Natural killer cell treated with Interleukin-12 subunit alpha and Interleukin-12 subunit beta and Interleukin-15 and Interleukin-18, amount 100 ng/mL, for 72 hours (primary cell): ENCODE measurements at regions not wholly inside any gene's neighbourhood (a gene's known extent, or its start where the extent isn't known, plus 50 kb on each side); places are given as distances from the start of the nearest gene placed in this dataset.

Experiments
- ATAC-seq, 2 donors: fragments of 150-1000 bp; cut with Tn5 transposase in 1 of 2; sonication (Bioruptor Pico), chemical (Tn5 transposase) in 1 of 2; 2 replicates each; pipeline ENCODE4 v1.10.0; 2021
- DNase-seq: peaks from one replicate; pipeline ENCODE4 v3.0.0; 2022; ENCODE audit warnings: low spot score
- H3K27ac Mint-ChIP-seq, 2 donors: 1 replicate in 1 of 2; 2 replicates in 1 of 2; pipeline ENCODE4 v1.8.0; 2022; ENCODE audit warnings: mixed read lengths in 2 of 2, mild to moderate bottlenecking in 1 of 2, moderate library complexity in 1 of 2
- H3K27me3 Mint-ChIP-seq, 2 donors: 1 replicate in 1 of 2; 2 replicates in 1 of 2; pipeline ENCODE4 v1.8.0; 2022; ENCODE audit warnings: mixed read lengths in 2 of 2
- H3K36me3 Mint-ChIP-seq: one replicate; pipeline ENCODE4 v1.8.0; 2022; ENCODE audit warnings: mixed read lengths
- H3K4me1 Mint-ChIP-seq, 2 donors: 1 replicate in 1 of 2; 2 replicates in 1 of 2; pipeline ENCODE4 v1.8.0; 2022; ENCODE audit warnings: low read depth in 2 of 2, mixed read lengths in 2 of 2, mild to moderate bottlenecking in 1 of 2
- H3K4me3 Mint-ChIP-seq: one replicate; pipeline ENCODE4 v1.8.0; 2022; ENCODE audit warnings: mixed read lengths
- H3K9me3 Mint-ChIP-seq: 2 replicates; pipeline ENCODE4 v1.8.0; 2022; ENCODE audit warnings: mixed read lengths

DNA sequence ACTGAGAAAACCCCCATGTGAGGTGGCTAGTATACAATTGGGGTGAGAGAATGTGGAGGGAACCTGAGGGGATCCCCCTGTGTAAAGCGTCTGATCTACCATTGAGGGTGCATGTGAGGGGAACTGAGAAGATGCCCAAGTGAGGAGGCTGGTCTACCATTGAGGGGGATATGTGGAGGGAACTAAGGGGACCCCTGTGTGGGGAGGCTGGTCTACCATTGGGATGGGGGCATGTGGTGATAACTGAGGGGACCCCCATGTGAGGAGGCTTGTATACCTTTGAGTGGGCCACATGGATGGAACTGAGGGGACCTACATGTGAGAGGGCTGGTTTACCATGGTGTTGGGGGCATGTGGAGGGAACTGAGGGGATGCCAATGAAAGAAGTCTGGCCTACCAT is 160.8 kb downstream of the FBLN2 start:
- DNase-seq (no peak), ATAC-seq (no peak)
- Mint-ChIP-seq H3K4me1 (no peaks in the 10 kb centered on the region), H3K36me3 (no peaks in the 10 kb centered on the region), H3K9me3 (peaks cover 14% of the 10 kb centered on the region), H3K4me3 (no peak overlapping the region), H3K27me3 (peaks cover 43 to 47% of the 10 kb centered on the region in 2 donors), H3K27ac (no peak overlapping the region)

DNA sequence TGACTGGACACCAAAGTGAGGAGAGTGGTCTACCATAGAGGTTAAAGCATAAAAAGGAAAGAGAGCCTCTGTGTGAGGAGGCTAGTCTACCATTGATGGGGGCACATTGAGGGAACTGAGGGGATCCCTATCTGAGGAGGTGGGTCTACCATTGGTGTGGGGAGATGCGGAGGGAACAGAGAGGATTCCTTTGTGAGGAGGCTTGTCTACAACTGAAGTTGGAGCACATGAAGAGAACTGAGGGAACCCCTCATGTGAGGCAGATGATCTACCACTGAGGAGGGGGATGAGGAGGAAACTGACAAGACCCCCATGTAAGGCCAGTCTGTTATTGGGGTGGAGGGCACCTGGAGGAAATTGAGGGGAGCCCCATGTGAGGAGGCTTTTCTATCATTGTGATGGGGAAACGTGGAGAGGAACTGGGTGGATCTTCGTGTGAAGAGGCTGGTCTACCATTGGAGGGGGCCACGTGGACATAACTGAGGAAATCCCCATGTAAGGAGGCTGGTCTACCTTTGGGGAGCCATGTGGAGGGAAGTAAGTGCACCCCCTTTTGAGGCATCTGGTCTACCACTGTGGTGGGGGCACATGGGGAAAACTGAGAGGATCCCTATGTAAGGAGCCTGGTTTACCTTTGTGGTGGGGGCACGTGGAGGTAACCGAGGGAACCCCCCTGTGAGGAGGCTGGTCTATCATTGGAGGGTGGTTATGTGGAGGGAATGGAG is 160.1 kb downstream of the FBLN2 start:
- DNase-seq: no peak

GRCh38 chr3:13708301-13708700 is 159.4 kb downstream of the FBLN2 start:
- Mint-ChIP-seq H3K36me3 (no peaks in the 10 kb centered on the region), H3K4me3 (no peak overlapping the region), H3K27ac (no peak overlapping the region), H3K4me1 (no peaks in the 10 kb centered on the region), H3K27me3 (peaks cover 45 to 50% of the 10 kb centered on the region in 2 donors), H3K9me3 (peaks cover 14% of the 10 kb centered on the region)
- DNase-seq (peak; percentile 26), ATAC-seq (no peak)

More for the DNA sequence above, 160.1 kb downstream of the FBLN2 start:
- ATAC-seq: no peak
- Mint-ChIP-seq H3K27me3 (peaks cover 45 to 50% of the 10 kb centered on the region in 2 donors), H3K4me1 (no peaks in the 10 kb centered on the region), H3K9me3 (peaks cover 14% of the 10 kb centered on the region), H3K27ac (no peak overlapping the region), H3K4me3 (no peak overlapping the region), H3K36me3 (no peaks in the 10 kb centered on the region)

GRCh38 chr3:13707456-13707855 is 158.5 kb downstream of the FBLN2 start:
- Mint-ChIP-seq H3K4me3 (no peak overlapping the region), H3K4me1 (no peaks in the 10 kb centered on the region), H3K9me3 (peaks cover 14% of the 10 kb centered on the region), H3K27me3 (peaks cover 42 to 50% of the 10 kb centered on the region in 2 donors), H3K36me3 (no peaks in the 10 kb centered on the region), H3K27ac (no peak overlapping the region)
- no peak for ATAC-seq
- DNase-seq: peak; percentile 40

GRCh38 chr3:13706886-13707285 is 158.0 kb downstream of the FBLN2 start:
- peaks cover 42 to 50% of the 10 kb centered on the region in 2 donors for H3K27me3 Mint-ChIP-seq
- H3K9me3 Mint-ChIP-seq: peaks cover 14% of the 10 kb centered on the region
- no peaks in the 10 kb centered on the region for H3K4me1 Mint-ChIP-seq
- H3K4me3 Mint-ChIP-seq: no peak overlapping the region
- DNase-seq (peak; percentile 18), ATAC-seq (no peak)
- no peaks in the 10 kb centered on the region for H3K36me3 Mint-ChIP-seq
- H3K27ac Mint-ChIP-seq: no peak overlapping the region

- no peak for ATAC-seq
- H3K9me3 Mint-ChIP-seq: peaks cover 14% of the 10 kb centered on the region
- no peaks in the 10 kb centered on the region for H3K4me1 Mint-ChIP-seq
- no peak overlapping the region for H3K27ac Mint-ChIP-seq
- no peak overlapping the region for H3K4me3 Mint-ChIP-seq
- H3K36me3 Mint-ChIP-seq: no peaks in the 10 kb centered on the region
- H3K27me3 Mint-ChIP-seq: peaks cover 43 to 50% of the 10 kb centered on the region in 2 donors
- DNase-seq: peak; percentile 18
Observed at GRCh38 chr3:13706451-13706850, 157.5 kb downstream of the FBLN2 start.

DNA sequence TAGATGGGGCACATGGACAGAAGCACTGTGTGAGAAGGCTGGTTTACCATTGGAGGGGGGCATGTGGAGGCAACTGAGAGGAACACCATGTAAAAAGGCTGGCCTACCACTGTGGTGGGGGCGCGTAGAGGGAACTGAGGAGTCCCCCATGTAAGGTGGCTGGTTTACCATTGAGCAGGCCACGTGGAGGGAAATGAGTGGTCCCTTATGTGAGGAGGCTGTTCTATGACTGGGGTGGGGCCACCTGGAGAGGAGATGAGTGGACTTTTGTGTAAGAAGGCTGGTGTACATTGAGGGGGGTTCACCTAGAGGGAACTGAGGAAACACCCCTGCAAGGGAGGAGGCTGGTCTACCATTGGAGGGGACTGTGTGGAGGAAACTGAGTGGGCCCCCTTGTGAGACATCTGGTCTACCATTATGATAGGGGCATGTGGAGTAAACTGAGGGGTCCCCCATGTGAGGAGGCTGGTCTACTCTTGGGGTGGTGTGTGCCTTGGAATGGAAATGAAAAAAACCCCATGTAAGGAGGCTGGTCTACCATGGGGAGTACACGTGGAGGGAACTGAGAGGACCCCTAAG is 156.9 kb downstream of the FBLN2 start:
- no peak overlapping the region for H3K27ac Mint-ChIP-seq
- DNase-seq (peak; percentile 34), ATAC-seq (no peak)
- no peaks in the 10 kb centered on the region for H3K4me1 Mint-ChIP-seq
- no peak overlapping the region for H3K4me3 Mint-ChIP-seq
- peaks cover 14% of the 10 kb centered on the region for H3K9me3 Mint-ChIP-seq
- no peaks in the 10 kb centered on the region for H3K36me3 Mint-ChIP-seq
- H3K27me3 Mint-ChIP-seq: peaks cover 38 to 50% of the 10 kb centered on the region in 2 donors

DNA sequence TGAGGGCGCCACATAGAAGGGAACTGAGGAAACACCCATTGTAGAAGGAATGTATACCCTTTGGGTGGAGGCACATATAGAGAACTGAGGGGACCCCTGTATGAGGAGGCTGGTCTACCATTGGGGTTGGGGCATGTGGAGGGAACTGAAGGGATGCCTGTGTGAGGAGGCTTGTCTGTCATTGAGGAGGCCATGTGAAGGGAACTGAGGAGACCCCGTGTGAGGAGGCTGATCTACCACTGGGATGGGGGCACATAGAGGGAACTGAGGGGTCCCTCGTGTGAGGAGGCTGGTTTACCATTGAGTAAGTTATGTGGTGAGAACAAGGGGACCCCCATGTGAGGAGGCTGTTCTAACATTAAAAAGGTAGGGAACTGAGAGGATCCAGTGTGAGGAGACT is 156.1 kb downstream of the FBLN2 start:
- H3K27ac Mint-ChIP-seq: no peak overlapping the region
- H3K9me3 Mint-ChIP-seq: peaks cover 14% of the 10 kb centered on the region
- peaks cover 35 to 48% of the 10 kb centered on the region in 2 donors for H3K27me3 Mint-ChIP-seq
- no peaks in the 10 kb centered on the region for H3K4me1 Mint-ChIP-seq
- ATAC-seq (no peak), DNase-seq (no peak)
- H3K36me3 Mint-ChIP-seq: no peaks in the 10 kb centered on the region
- H3K4me3 Mint-ChIP-seq: no peak overlapping the region

GRCh38 chr3:13704174-13704573 is 155.2 kb downstream of the FBLN2 start:
- no peak overlapping the region for H3K4me3 Mint-ChIP-seq
- H3K27ac Mint-ChIP-seq: no peak overlapping the region
- H3K27me3 Mint-ChIP-seq: peaks cover 27 to 40% of the 10 kb centered on the region in 2 donors
- ATAC-seq (no peak), DNase-seq (no peak)
- H3K36me3 Mint-ChIP-seq: no peaks in the 10 kb centered on the region
- peaks cover 11% of the 10 kb centered on the region for H3K9me3 Mint-ChIP-seq
- H3K4me1 Mint-ChIP-seq: no peaks in the 10 kb centered on the region

DNA sequence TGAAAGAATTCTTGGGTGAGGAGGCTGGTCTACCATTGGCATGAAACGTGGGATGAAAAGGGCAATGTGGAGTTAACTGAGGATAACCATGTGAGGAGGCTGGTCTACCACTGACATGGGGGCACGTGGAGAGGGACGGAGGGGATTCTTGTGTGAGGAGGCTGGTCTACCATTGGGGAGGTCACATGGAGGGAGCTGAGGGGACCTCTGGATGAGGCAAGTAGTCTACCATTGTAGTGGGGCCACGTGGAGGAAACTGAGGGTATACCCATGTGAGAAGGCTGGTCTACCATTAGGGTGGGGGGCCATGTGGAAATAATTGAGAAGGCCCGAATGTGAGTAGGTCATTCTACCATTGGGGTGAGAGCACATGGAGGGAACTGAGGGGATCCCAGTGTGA is 154.1 kb downstream of the FBLN2 start:
- no peak for ATAC-seq
- peaks cover 21 to 29% of the 10 kb centered on the region in 2 donors for H3K27me3 Mint-ChIP-seq
- H3K36me3 Mint-ChIP-seq: no peaks in the 10 kb centered on the region
- peaks cover 6% of the 10 kb centered on the region for H3K9me3 Mint-ChIP-seq
- no peak overlapping the region for H3K27ac Mint-ChIP-seq
- H3K4me1 Mint-ChIP-seq: no peaks in the 10 kb centered on the region
- DNase-seq: no peak
- no peak overlapping the region for H3K4me3 Mint-ChIP-seq

GRCh38 chr3:13702286-13702685 is 153.4 kb downstream of the FBLN2 start:
- Mint-ChIP-seq H3K9me3 (peaks cover 6% of the 10 kb centered on the region), H3K27ac (no peak overlapping the region), H3K4me3 (no peak overlapping the region), H3K27me3 (peaks cover 16 to 21% of the 10 kb centered on the region in 2 donors), H3K36me3 (no peaks in the 10 kb centered on the region), H3K4me1 (no peaks in the 10 kb centered on the region)
- ATAC-seq (no peak), DNase-seq (peak; percentile 32)

DNA sequence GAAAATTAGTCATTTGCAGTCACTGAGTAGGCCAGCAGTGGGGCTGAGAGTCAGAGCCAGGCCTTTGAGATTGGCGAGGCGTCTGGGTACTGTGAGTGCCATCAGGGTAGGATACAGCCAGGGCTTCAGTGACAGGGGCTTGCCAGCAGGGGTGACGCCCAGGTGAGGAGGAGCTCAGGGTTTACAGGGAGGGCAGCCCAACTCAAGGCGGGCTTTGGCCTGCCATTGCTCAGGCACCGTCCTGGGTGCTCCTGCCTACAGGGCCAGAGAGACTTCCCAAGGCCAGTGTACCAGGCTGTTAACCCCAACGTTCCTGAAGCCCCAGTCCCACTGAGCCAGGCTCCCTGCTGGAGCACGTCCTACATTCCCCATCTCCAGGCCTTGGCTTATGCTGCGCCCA is 152.0 kb downstream of the FBLN2 start:
- Mint-ChIP-seq H3K27me3 (peaks cover 11 to 13% of the 10 kb centered on the region in 2 donors), H3K36me3 (no peaks in the 10 kb centered on the region), H3K9me3 (peaks cover 6% of the 10 kb centered on the region), H3K27ac (no peak overlapping the region), H3K4me1 (no peaks in the 10 kb centered on the region), H3K4me3 (no peak overlapping the region)
- ATAC-seq: no peak
- no peak for DNase-seq

GRCh38 chr3:13700362-13700761 is 151.4 kb downstream of the FBLN2 start:
- Mint-ChIP-seq H3K27ac (no peak overlapping the region), H3K36me3 (no peaks in the 10 kb centered on the region), H3K9me3 (peaks cover 1% of the 10 kb centered on the region), H3K27me3 (peaks cover 10 to 11% of the 10 kb centered on the region in 2 donors), H3K4me1 (no peaks in the 10 kb centered on the region), H3K4me3 (no peak overlapping the region)
- ATAC-seq (no peak), DNase-seq (peak; percentile 23)

- Mint-ChIP-seq H3K27ac (no peak overlapping the region), H3K4me1 (no peaks in the 10 kb centered on the region), H3K36me3 (no peaks in the 10 kb centered on the region), H3K9me3 (no peaks in the 10 kb centered on the region), H3K27me3 (peaks cover 7 to 13% of the 10 kb centered on the region in 2 donors), H3K4me3 (no peak overlapping the region)
- ATAC-seq: no peak
- no peak for DNase-seq
Observed at GRCh38 chr3:13696699-13697098, 147.8 kb downstream of the FBLN2 start.
